Prostate gland (tissue), 2 donors: ENCODE measurements at regions not wholly inside any gene's neighbourhood (a gene's known extent, or its start where the extent isn't known, plus 50 kb on each side); places are given as distances from the start of the nearest gene placed in this dataset.
A peak's percentile ranks its signal among the peaks of the same experiment; 100 is the strongest.

Experiments used
- CTCF ChIP-seq, 4 experiments: fragments of 200-600 bp in 2 of 4; fragments of 450-650 bp in 2 of 4; sonication (generic) in 2 of 4; IDR thresholded peaks; 1 replicate in 3 of 4; 2 replicates in 1 of 4; pipeline ENCODE4 v1.5.1; 2016 to 2019; ENCODE audit warnings: antibody characterized with exemption in 4 of 4, mild to moderate bottlenecking in 2 of 4, moderate library complexity in 2 of 4
- POLR2A ChIP-seq: fragments of 450-650 bp; IDR thresholded peaks from one replicate; pipeline ENCODE4 v1.6.1; 2016; ENCODE audit warnings: antibody characterized with exemption, mild to moderate bottlenecking
- POLR2AphosphoS5 ChIP-seq: sonication (generic); formaldehyde crosslinking; IDR thresholded peaks from one replicate; pipeline ENCODE4 v1.6.1; 2017; ENCODE audit warnings: antibody characterized with exemption

- TF ChIP-seq POLR2AphosphoS5: peak; percentile 55
- no peak for TF ChIP-seq POLR2A
- TF ChIP-seq CTCF (IDR thresholded peaks at IDR 0.05): no peak
Measured at GRCh38 chr17:52827526-52827925, 669.0 kb upstream of the CA10 start.
